Kasumi-1 (cell line): ENCODE measurements at regions not wholly inside any gene's neighbourhood (a gene's known extent, or its start where the extent isn't known, plus 50 kb on each side); places are given as distances from the start of the nearest gene placed in this dataset.
"Not testable (repeated sequence)": the region's sequence is repeated elsewhere in the genome, so short reads cannot be mapped to it uniquely, and the experiment has no call there.

Experiments used
- DNase-seq, 2 experiments: peaks; one replicate each; lab custom pipeline; 2025; lab: John Stamatoyannopoulos, UW

DNA sequence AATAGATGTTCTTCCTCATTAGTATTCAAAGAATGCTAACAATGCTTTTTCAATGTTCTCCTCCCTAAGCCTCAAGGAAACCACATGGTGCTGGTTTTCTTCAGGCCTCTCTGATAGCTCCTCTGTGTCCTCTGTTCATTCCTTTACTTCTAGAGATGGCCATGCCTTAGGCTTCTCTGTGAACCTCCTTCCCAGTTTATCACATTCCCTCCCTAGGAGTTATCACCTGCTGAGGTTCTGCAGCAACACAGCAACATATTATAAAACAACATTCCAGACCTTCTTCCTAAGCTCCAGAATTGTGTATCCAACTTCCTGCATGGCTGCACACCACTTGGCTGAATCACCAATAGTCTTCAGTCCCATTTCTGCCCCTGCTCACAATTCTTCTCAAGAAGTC, 325.5 kb downstream of the IRS1 start:
- no peak for DNase-seq

DNA sequence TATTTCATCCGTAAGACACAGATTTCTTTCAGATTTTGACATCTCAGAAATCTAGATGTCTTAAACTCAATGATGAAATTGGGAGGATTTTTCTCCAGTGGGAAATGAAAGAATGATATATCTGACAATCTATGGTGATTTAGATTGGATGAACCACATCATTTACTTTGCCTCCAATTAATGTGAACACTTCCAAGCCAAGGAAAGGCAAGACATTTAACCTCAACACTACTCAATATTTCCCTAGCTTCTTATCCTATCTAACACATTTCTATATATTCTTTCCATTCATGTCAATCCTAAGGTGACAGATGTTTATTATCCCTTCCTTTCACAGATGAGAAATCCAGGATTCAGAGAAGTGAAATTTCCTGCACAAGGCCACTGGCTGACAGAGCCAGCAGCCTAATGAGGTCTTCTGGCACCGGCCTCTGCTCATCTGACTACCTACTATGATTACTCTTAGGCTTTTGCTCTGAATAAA, 327.6 kb downstream of the IRS1 start:
- no peak for DNase-seq

DNA sequence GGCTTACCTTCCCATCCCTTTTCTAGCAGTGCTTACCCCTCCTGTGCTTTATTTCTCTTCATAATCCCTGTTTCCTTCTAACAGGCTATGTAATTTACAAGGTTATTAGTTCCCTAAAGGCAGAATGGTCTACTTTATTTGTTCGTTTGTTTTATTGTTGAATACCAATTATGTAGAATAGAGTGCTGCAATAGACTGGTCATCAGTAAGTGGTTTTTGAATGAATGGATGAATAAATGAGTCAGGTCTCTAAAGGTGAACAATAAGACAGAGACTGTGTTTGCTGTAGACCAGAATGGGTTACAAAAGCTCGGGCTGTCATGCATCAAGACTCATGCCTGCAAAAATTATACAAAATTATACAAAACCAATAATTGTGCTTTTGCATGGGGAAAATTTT, 332.0 kb downstream of the IRS1 start:
- no peak for DNase-seq

DNA sequence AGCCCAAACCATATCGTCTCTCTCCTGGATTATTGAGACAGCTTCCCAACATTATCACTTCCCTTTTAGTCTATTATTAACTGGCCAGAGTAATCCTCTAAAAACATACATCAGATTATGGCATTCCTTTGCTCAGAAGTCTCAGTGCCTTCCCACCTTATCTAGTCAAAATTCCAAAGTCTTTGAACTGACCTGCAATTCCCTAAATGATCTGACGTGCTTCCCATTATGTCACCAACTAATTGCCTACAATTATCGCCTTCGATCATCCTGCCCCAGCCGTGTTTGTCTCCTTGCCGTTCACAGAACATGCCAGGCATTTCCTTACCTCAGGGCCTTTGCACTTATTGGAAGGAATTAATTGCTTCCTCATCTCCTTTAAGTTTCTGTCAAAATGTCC, 332.4 kb downstream of the IRS1 start:
- DNase-seq, result no peak

DNA sequence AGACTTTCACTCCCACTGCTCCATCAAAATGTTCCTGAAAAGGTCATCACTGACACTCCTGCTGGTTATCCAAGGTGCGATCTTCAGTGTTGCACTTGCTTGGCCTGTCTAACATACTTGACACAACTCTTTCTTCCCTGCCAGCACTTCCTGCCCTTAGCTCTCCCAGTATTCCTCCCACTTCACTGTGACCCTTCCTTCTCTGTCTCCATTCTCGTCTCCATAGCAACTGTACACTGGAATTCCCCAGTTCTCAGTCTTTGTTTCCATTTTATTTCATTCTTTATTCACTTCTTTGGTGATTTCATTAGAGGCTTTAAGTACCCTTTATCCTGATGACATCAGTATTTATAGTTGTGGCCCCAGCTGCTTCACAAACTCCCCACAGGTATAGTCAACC, 333.0 kb downstream of the IRS1 start:
- DNase-seq, result no peak

DNA sequence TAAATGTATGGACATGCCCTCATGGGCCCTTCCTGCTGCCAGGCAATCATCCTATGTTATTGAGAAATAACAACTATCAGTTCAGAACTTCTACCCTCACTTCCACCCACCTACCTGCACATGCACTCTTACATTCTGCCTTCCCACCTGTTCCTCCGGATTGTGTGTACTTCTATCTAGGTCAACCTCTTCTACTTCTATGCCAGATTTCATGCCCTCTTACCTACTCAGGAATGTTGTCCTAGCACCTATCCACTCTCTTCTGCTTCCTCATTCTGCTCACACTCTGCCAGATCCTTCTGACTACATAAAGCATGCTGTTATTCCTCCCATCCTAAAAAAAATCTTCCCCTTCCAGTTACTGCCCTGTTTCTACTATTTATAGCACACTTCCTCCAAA, 333.5 kb downstream of the IRS1 start:
- DNase-seq, result no peak

DNA sequence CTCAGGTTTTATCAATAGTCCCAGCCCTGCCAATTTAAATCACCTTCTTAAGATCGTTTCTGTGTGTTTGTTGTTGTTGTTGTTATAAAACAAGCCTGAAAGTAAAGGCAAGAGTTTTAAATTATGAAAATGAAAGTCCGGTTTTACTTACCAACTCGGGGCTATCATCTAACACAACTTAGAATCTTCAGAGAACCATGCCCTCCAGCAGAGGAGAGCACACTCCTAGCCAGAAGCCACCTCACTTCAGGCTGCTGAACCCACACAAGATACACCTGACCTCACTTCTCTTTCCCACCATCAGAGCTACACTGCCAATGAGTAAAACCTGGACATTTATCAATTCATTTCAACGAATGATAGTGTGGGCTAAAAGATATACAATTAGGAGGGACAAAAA, 335.2 kb downstream of the IRS1 start:
- DNase-seq, result no peak

DNA sequence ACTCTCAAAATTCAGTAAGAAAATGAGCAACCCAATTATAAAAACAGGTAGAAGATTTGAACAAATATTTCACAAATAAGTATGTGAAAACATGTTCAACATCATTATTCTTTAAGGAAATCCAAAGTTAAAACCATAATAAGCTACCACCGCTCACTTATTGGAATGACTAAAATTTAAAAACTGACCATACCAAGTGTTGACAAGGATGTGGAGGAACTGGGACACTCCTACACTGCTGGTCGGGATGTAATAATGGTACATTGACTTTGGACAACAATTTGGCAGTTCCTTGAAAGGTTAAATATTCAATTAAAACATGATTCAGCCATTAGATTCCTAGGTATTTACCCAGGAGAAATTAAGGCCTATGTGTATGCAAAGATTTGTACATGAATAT, 336.5 kb downstream of the IRS1 start:
- DNase-seq, result no peak

DNA sequence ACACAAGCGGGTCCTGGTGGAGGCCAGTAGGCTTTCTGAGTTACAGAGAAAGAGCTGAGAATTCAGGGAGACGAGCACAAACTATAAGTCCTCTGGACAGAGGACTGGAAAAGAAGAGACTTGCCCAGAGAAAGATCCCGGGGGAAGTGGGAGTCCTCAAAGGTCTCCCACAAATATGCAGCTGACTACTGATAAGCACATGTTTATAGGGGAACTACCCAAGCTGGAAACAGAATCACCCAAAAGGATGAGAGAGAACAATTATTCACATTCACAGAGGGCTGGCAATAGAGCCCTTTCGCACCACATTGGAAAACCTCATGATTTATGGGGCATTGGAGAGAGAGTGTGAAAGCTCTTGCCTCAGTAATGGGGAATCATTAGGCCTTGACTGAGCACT, 337.6 kb downstream of the IRS1 start:
- no peak for DNase-seq

DNA sequence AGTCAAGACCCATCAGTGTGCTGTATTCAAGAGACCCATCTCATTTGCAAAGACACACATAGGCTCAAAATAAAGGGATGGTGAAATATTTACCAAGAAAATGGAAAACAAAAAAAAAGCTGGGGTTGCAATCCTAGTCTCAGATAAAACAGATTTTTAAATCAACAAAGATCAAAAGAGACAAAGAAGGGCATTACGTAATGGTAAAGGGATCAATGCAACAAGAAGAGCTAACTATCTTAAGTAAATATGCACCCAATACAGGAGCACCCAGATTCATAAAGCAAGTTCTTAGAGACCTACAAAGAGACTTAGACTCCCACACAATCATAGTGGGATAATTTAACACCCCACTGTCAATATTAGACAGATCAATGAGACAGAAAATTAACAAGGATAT, 343.5 kb downstream of the IRS1 start:
- not testable (repeated sequence) for DNase-seq

DNA sequence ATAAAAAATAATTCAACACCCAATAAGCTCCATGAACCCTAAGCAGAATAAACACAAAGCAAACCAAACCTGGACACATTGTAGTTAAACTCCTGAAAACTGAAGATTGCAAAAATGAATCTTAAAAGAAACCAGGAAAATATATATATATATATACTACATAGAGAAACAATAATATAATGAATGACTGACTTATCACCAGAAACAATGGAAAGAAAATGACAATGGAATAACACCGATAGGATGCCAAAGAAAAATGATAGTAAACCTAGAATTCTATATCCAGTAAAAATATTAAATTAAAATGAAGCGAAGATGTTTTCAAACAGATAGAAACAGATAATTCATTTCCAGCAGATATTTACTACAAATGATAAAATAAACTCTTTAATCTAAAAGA, 346.9 kb downstream of the IRS1 start:
- DNase-seq, result no peak

DNA sequence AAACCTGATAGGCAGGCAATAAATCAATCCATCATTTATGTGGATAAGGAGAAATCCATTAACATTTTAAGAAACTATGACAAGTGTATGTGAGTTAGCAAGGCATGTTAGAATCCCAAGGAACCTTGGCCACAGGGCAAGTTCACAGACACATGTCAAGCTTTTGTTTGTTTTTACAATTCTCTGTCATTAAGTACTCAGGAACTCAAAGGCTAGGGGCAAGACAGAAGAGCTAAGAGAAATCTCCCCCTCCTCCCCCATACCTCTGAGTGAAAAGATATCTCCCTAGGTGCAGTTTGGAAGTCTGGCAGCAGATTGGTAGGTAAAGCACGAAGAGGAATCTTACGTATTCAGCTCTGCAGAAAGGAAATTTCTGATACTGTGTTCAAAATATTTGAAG, 348.1 kb downstream of the IRS1 start:
- DNase-seq, result no peak

DNA sequence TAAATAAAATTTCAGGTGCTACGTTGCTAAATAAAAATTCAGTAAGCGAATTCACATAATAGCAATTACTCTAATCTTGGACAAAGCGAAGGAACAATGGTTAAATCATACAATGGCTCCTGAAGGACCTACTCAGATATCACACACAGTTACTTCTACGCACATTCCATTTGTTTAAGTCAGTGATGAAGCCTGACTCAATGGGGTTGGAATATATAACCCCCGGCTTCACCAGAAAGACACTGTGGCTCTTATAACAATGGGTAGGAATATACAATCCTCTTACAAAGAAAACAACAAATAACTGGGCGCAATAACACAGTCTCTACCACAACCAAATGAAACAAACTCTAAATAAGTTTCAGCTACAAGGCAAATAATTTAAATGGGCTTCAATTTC, 349.5 kb downstream of the IRS1 start:
- DNase-seq, result no peak

DNA sequence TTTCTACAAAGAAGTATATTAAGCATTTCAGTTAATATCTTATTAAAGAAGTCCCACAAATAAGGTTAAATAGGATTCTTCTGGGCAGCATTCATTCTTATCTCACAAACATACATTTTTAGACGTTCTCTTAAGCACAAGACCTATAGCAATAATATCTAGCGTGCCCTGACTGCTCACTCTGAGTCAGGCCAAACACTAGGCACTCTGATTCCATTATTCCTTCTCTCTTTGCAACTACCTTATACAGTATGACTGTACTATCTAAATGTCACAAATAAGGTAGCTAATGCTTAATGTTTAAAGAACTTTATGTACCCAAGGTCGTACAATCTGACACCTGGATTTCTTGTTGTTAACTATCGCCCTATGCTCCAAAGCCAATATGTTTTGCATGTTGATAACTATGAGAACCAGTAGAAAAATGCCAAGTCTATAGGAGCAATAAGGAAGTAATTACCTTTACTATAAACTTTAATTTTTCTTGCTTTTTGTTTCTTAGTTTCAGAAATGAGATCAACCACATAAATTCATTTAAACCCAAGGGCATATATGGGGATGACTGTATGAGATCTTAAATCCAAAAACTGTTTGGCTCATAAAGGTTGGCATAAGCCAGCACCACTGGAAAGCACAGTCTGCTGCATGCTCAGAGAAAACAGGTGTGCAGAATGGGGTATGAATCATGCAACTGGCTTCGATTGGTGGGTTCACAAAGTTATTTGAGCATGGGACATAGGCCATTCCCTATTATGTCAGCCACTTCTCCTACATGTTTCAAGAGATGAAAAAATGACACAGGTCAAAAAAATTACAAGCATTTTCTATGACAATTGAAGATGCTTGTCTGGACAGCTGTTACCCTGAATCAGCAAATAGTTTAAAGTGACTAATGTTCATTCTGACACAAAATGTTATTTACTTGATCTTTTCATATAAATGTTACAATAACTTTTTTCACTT, 352.0 kb downstream of the IRS1 start:
- DNase-seq, result no peak

DNA sequence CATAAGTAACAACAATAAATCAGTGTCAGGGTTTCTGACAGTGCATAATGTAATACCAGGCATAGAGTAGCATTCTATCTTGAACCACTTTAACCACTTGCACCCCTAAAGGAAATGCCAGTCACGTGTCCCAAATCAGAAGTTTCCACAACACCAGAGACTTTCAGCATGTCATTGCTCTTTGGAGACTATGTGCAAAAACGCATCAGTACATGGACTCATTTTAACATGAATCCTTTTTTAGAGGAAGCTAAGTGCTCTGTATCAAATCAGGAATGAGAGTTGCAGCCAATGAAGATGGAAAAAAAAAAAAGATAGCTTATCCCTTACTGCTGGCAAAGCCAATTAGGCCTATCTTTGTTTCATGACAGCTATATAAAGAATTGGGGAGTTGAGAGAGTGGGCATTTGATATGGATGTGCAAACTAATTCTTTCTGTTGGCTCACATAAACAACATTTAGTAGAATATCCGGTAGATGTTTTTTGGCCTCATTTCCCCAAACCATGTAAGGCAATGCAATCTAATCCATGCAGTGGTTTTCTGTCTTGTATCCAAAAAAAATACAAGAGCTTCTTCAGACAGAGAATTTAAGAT, 353.1 kb downstream of the IRS1 start:
- no peak for DNase-seq

DNA sequence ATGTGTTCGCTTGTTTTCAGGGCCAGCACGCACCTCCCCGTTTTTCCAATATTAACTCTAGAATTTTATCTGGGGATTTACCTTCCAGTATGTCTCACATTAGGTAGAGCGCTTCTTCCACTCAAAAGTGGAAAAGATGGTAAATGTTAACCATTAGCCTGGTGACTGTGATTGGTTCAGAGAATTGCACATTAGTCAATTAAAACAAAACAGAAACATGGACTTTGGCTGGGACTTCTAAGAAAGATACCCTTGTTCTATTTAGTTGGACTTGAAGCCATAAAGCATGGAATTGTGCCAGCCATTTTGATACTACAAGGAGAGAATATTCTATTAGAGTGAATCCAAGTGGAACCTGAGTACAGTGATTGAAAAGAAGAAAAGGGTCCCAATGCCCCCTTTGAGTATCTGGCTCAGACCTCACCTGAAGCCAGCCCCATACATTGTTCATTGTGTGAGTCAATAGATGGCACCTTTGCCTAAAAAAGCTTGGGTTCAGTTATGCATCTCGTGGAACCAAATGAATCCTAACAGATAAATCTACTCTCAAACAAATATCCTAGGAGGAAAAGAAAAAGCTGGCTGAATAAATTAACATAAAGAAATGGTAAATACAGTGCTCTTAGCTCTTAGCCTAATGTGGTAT, 354.3 kb downstream of the IRS1 start:
- DNase-seq, result no peak

DNA sequence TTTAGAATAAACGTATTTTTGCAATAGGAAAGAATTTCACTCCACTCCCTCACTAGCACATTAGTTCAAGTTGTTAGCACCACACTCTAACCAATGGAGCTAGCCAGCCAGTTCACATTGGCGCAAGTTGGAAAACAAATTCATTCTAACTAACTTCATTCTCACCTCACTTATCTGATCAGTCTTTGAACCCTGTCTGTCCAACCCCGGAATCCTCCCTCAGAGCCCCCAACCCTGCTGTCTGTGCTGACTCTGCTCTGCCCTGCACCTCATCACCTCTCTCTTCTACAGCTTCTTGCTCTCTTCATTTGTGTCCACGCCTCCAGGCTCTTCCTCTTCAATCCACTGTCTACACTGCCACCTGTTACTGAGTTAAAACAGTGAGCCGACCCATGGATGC, 356.5 kb downstream of the IRS1 start:
- no peak for DNase-seq

DNA sequence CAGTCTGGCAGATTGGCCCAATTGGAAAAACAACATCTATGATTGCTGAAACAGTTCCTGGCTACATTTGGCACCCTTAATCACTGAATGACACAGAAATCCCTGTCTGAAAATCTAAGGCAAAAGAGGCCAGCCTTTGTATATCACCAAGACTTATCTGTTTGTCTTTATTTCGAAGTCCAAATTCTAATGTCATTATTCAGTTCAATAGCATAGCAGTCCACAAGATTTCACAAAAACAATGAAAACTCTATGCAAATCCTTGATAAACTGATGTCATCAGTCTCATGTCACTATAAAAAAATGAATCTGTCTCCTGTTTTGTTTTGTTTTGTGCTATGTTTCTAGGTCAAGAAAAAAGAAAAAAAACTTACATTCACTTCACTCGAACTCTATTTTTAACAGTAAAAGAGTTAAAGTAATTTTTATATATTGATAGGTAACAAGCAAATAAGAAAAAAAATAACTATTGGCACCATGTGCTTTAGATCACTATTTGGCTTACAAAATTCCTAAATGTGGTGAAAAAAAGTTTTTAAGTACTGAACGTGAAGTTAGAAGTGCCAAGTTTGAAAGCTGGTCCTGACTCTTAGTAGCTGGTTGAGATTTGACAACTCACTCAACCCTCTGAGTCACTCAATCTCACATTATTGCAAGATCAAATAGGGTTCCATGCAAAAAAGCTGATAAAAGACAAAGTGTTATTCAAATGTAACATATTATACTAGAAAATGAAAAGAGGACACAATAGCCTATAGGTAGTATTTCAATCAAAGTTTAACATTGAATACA, 359.3 kb downstream of the IRS1 start:
- DNase-seq, result no peak

DNA sequence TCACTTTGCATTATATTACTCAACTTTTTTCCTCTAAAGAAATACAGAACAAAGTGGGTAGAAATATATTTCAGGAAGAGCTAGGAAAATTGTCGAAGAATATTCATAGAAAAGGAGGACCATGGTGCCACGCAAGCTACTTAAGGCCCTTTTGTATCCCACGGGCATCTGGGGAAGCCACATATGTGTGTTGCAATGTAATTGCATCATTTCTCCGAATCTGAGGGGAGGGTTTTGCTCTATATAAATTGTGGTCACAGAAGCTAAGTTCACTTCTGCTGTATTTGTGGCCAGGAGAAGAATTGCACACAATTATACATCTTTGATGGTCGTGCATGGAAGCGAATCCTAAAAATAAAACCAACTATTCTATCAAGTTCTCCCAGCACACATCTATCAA, 360.3 kb downstream of the IRS1 start:
- DNase-seq, result peak; percentile 2 to 7

DNA sequence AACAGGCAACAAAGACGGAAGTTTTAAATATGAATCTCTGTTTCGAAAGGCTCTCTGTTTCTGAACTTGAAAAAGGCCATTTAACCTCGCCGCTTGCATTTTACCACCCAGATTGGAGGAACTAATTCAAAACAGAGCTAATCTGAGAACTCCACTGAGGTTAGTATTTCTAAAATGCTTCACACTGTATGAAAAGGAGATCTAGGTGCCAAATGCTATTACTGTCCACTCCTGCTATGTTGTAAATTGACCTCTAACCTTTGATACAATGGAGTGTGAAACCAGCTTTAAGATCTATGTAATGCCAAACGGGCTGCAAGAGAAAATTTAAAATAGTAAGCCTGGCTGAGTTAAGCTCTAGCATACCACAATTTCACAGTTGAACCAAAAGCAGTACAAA, 364.5 kb downstream of the IRS1 start:
- no peak for DNase-seq

DNA sequence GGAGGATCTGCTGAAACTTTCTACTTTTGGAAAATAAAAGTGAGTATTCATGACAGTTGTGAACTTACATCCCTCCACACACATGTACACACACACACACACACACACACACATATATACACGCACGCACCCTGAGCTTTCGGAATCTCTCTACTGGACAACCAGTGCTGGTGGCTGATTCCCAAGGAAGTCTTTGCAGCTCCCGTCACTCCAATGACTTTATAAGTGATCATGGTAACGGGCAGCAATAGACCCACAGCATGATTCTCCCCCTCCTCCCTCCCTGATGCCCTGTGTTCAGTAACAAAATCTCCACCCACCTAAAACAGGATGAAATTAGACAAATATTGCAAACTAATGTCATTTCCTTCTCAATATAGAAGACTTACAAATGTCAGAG, 364.9 kb downstream of the IRS1 start:
- DNase-seq, result no peak

DNA sequence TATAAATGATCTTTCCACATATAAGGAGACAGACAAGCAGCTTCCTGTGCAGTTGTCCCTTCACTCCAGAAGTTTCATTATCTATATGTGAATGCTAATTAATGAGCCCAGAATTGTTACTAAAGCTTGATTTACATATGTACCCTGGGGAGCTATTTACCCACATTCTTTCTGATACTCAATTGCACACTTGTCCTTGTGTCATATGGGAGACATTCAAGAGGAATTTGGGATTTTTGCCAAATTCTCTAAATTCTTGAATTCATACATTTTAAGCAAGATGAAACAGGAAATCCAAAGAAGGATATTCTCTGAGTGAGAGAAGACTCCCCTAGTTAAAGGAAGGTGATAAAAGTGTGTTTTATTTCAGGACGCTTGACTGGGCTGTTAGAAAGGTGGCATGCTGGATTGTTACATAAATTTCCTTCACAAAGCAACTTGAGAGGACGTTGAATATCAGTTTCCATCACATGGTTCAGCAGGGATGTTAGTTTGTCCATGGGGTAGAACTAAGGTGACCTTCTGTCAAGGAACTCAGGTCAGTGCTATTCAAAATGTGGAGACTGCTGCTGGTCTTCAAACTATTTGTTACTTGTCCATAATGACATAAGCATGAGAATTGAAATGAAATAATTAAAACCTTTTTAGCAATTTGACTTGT, 368.2 kb downstream of the IRS1 start:
- no peak for DNase-seq
